PC-9 (cell line): ENCODE measurements at regions not wholly inside any gene's neighbourhood (a gene's known extent, or its start where the extent isn't known, plus 50 kb on each side); places are given as distances from the start of the nearest gene placed in this dataset.

Experiments used
- CTCF ChIP-seq: fragments of 200-600 bp; sonication (generic); conservative IDR thresholded peaks from 2 replicates; pipeline ENCODE4 v1.6.1; 2017; ENCODE audit warnings: mixed run types, antibody characterized with exemption, mild to moderate bottlenecking, moderate library complexity
- EZH2 ChIP-seq: fragments of 200-600 bp; sonication (generic); IDR thresholded peaks from 2 replicates; pipeline ENCODE4 v1.8.0; 2017; ENCODE audit warnings: antibody characterized with exemption, low read depth

- no peak for TF ChIP-seq CTCF
- no peak for TF ChIP-seq EZH2
Measured at GRCh38 chr10:130786365-130786966, 525.1 kb downstream of the TCERG1L start.
